ENCODE measurements at regions not wholly inside any gene's neighbourhood (a gene's known extent, or its start where the extent isn't known, plus 50 kb on each side); places are given as distances from the start of the nearest gene placed in this dataset.

DNA sequence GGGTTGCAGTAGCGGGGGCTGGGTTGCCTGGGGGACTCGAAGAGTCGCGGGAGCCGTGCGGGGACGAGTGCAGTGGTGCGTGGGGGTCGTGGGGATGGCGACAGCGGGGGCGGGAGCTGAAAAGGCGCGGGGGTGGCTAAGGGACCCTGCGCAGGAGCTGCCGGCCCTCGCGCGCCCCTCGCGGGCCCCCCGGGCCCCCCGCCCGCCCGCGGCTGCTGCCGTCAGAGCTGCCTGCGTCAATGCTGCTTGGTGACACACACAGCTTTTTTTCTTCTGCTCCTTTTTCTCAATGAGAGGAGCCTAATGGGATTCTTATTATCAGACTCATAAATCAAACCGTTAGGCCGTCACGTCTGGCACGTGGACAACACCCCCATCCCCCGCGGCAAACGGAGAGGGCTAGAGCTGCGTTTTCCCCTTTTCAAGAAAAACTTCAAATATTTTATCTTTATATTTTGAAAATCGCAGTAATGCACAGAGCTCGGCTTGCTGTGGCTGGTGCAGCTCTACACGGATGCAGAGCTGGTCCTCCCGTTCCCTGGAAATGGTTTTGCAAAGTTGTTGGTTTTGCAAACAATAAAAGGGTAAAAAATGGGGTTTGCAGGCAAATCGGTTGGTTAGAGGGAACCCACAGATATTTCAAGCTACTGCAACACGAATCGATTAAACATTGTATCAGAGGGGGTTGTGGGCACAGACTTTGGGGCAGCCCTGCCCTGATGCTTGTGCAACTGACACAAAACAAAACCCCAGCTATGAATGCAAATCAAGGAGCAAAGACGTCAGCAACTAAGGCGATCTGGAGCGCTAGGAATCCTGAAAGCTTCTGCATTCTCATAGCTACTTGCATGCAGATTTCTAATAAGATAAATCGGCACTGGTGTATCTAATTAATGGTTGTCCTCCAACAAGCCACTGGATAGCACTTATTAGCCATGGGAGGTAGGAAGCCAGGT lies 161.4 kb downstream of the TBXT start:
- TF ChIP-seq, protein P1, sequence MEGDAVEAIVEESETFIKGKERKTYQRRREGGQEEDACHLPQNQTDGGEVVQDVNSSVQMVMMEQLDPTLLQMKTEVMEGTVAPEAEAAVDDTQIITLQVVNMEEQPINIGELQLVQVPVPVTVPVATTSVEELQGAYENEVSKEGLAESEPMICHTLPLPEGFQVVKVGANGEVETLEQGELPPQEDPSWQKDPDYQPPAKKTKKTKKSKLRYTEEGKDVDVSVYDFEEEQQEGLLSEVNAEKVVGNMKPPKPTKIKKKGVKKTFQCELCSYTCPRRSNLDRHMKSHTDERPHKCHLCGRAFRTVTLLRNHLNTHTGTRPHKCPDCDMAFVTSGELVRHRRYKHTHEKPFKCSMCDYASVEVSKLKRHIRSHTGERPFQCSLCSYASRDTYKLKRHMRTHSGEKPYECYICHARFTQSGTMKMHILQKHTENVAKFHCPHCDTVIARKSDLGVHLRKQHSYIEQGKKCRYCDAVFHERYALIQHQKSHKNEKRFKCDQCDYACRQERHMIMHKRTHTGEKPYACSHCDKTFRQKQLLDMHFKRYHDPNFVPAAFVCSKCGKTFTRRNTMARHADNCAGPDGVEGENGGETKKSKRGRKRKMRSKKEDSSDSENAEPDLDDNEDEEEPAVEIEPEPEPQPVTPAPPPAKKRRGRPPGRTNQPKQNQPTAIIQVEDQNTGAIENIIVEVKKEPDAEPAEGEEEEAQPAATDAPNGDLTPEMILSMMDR (IDR thresholded peaks at IDR 0.05; ENCODE audit: low read depth, low read length, missing input control) = no peak
- TF ChIP-seq SP1 (IDR thresholded peaks at IDR 0.05) (no peak), RXRA (IDR thresholded peaks at IDR 0.05) (no peak), FOXA2 (IDR thresholded peaks at IDR 0.05) (no peak), YY1 (IDR thresholded peaks at IDR 0.05) (no peak), HNF4A (conservative IDR thresholded peaks at IDR 0.05) (no peak), HNF4G (IDR thresholded peaks at IDR 0.05) (no peak), GABPA (IDR thresholded peaks at IDR 0.05 in 1 of 2, conservative IDR thresholded peaks at IDR 0.05 in 1 of 2) (no peak), REST (IDR thresholded peaks at IDR 0.05) (no peak), NR2F2 (IDR thresholded peaks at IDR 0.05) (no peak), RAD21 (IDR thresholded peaks at IDR 0.05) (no peak), TAF1 (conservative IDR thresholded peaks at IDR 0.05) (no peak), EGR1 (IDR thresholded peaks at IDR 0.05; ENCODE audit: low read depth in 2 of 2) (no peak), FOXA1 (IDR thresholded peaks at IDR 0.05) (no peak), JUND (IDR thresholded peaks at IDR 0.05) (no peak), ATF3 (IDR thresholded peaks at IDR 0.05) (no peak)
- TF ChIP-seq, protein P2, sequence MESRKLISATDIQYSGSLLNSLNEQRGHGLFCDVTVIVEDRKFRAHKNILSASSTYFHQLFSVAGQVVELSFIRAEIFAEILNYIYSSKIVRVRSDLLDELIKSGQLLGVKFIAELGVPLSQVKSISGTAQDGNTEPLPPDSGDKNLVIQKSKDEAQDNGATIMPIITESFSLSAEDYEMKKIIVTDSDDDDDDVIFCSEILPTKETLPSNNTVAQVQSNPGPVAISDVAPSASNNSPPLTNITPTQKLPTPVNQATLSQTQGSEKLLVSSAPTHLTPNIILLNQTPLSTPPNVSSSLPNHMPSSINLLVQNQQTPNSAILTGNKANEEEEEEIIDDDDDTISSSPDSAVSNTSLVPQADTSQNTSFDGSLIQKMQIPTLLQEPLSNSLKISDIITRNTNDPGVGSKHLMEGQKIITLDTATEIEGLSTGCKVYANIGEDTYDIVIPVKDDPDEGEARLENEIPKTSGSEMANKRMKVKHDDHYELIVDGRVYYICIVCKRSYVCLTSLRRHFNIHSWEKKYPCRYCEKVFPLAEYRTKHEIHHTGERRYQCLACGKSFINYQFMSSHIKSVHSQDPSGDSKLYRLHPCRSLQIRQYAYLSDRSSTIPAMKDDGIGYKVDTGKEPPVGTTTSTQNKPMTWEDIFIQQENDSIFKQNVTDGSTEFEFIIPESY (IDR thresholded peaks at IDR 0.05) = no peak
- Histone ChIP-seq H3K4me1 (ENCODE audit: control insufficient read depth in 4 of 4, insufficient read depth in 4 of 4, low read length in 3 of 4) (no peaks in the 10 kb centered on the region), H3K27me3 (ENCODE audit: control insufficient read depth in 4 of 4, insufficient read depth in 4 of 4, low read length in 3 of 4) (peaks cover 2 to 28% (median 8%) of the 10 kb centered on the region in 4 donors)

More for the DNA sequence above, 161.4 kb downstream of the TBXT start:
- WGBS = 2% methylated on average over 47 of the region's 47 CpGs
- Histone ChIP-seq H3K9me3 (ENCODE audit: control insufficient read depth in 4 of 4, low read length in 3 of 4) (no peaks in the 10 kb centered on the region), H3K9ac (ENCODE audit: low read depth in 1 of 2, low read length in 2 of 2) (no peak overlapping the region), H3K4me3 (ENCODE audit: low read depth in 1 of 3, low read length in 3 of 3) (no peak overlapping the region), H3K27ac (ENCODE audit: low read depth in 1 of 2, low read length in 2 of 2) (no peak overlapping the region), H3K36me3 (ENCODE audit: control insufficient read depth in 4 of 4, insufficient read depth in 3 of 4, low read depth in 1 of 4, low read length in 3 of 4) (no peaks in the 10 kb centered on the region)
- DNase-seq (ENCODE audit: low spot score) = no peak
